ENCODE measurements at regions not wholly inside any gene's neighbourhood (a gene's known extent, or its start where the extent isn't known, plus 50 kb on each side); places are given as distances from the start of the nearest gene placed in this dataset.

DNA sequence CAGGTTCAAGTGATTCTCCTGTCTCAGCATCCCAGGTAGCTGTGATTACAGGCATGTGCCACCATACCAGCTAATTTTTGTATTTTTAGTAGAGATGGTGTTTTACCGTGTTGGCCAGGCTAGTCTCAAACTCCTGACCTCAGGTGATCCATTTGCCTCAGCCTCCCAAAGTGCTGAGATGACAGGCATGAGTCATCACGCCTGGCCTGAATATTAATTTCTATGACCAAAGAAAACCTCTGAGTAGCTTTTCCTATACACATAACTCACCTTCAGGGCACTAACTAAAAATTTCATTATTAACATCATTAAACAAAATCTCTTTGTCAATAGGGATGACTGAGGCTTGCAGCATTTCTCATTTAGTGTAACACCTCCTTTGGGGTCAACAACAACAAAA is 259.6 kb upstream of the KRR1 start:
- TF ChIP-seq, protein P1, sequence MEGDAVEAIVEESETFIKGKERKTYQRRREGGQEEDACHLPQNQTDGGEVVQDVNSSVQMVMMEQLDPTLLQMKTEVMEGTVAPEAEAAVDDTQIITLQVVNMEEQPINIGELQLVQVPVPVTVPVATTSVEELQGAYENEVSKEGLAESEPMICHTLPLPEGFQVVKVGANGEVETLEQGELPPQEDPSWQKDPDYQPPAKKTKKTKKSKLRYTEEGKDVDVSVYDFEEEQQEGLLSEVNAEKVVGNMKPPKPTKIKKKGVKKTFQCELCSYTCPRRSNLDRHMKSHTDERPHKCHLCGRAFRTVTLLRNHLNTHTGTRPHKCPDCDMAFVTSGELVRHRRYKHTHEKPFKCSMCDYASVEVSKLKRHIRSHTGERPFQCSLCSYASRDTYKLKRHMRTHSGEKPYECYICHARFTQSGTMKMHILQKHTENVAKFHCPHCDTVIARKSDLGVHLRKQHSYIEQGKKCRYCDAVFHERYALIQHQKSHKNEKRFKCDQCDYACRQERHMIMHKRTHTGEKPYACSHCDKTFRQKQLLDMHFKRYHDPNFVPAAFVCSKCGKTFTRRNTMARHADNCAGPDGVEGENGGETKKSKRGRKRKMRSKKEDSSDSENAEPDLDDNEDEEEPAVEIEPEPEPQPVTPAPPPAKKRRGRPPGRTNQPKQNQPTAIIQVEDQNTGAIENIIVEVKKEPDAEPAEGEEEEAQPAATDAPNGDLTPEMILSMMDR (conservative IDR thresholded peaks at IDR 0.05; ENCODE audit: low read length): no peak
- TF ChIP-seq EZH2phosphoT487 (IDR thresholded peaks at IDR 0.05; ENCODE audit: borderline replicate concordance): no peak

Measured in Loucy (cell line).